ENCODE measurements at regions not wholly inside any gene's neighbourhood (a gene's known extent, or its start where the extent isn't known, plus 50 kb on each side); places are given as distances from the start of the nearest gene placed in this dataset.
"Not testable (repeated sequence)": the region's sequence is repeated elsewhere in the genome, so short reads cannot be mapped to it uniquely, and the experiment has no call there.

DNA sequence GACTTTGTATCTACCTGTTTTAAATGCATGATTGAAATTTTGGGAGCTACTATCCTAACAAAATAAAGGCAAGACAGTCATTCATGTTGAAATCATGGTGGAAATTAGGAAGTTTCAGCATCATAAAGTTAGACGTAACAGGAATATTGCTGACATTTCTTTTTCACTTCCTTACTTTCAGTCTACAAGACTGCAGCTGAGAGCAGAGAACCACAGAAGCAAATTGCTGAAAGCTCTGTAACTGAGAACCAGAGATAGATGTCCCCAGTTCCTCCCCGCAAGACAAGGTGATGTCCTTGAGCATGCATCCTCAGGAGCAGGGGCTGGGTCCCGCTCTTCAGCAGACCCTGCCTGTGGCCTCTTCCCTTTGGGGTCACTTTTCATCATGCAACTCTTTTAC lies 466.3 kb upstream of the POM121L12 start:
- DNase-seq = no peak

GRCh38 chr7:52565974-52566373 lies 469.5 kb upstream of the POM121L12 start:
- DNase-seq = no peak

DNA sequence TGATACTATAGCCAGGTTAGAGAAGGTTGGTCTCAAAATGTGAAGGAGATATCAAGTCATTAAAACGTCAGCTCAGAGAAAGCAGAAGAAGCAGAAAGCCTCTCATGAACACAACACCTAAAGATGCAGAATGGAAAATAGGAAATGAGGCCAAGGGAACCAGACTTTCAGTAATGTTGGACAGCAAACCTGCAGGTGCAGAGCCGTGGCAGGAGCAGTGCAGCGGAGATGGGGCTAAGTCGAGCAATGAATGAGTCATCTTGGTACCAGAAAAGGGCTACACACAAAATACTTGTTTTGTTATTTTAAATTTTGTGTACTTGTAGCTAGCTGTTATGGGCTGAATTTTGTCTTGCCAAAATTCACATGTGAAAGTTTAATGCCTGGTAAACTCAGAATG lies 479.6 kb upstream of the POM121L12 start:
- no peak for DNase-seq

DNA sequence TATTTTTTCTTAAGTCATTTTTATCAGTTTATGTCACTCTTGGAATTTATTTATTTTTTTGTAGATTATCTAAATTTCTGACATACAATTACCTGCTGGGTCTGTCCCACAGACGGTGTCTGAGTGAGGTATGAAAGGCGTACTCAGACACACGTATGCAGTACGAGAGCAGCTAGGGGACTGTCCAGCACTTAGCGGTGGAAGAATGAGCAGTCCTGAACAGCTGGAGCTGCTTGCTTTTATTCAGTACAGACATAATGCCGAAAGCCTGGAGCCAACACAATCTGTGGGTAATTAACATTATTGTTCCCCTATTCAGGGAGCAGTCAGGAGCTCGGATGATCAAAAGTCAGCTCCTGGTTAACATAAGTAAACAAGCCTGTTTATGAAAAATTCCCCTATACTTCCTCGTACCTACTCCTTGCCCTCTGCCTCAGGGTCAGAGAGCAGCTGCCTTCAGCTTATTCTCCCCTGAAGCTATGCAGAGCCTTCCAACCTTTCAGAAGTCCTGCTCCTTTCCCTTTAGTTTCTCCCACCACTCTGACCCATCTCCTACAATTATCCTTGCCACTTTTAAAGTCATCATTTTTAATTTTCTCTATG lies 488.0 kb upstream of the POM121L12 start:
- DNase-seq = no peak

- not testable (repeated sequence) for DNase-seq
Measured at GRCh38 chr7:52541198-52541765, 494.2 kb upstream of the POM121L12 start.

DNA sequence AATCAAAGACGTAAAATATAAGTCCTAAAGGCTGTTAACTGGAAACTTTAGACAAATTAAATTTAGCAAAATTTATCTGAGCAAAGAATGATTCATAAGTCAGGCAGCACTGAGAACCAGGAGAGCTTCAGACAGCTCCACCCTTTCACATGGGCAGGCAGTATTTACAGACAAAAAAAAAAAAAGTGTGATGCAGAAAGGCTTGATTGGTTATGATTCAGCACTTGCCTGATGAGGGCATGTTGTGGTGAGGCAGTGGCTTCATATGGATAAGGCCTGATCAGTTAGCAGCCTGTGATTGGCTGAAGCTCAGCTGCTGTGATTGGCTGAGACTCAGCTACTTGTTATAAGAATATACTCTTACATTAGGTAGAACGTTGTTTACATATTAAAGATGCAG lies 495.4 kb upstream of the POM121L12 start:
- DNase-seq = no peak

- no peak for DNase-seq
Measured at GRCh38 chr7:52539414-52539813, 496.0 kb upstream of the POM121L12 start.

- no peak for DNase-seq
Measured at GRCh38 chr7:52537051-52537450, 498.4 kb upstream of the POM121L12 start.

DNA sequence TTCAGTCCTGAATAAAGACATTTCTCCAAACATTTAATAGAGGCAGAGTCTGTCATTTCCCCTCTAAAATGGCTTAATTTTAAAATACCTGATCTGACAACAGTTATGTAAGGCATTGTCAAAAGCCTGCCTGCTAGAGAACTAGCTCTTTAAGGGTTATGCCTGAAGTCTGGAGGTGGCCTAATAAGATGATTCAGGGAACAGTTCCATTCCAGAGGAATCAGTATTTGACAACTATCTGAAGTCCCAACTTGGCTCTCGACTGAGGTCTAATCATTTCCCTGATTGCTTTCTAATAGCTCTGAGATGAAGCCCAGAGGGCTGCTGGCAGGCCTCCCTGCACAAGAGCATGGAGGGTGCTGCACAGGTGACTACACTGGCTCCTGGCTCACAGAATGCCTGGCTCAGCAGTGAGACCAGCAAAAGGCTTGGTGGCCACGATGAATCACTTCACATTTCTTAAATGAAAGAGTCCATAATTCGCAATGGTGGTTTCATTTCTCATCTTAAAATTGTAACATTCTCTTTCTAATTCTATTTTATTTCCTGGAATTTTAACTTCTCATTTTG lies 509.6 kb upstream of the POM121L12 start:
- DNase-seq = no peak

DNA sequence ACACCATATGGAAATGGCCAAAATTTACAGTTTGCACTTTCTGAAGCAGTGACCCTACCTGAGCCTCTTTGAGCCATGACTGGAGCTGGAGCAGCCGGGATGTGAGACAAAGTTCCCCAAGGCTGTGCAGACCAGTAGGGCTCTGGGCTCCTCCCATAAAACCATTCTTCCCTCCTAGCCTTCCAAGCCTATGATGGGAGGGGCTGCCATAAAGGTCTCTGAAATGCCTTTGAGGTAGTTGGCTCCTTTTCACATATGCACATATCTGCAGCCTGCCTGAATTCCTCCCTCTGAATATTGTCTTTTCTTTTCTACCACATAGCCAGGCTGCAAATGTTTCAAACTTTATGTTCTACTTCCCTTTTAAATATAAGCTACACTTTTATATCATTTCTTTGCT lies 516.6 kb upstream of the POM121L12 start:
- DNase-seq = no peak

- no peak for DNase-seq
Measured at GRCh38 chr7:52512656-52513055, 522.8 kb upstream of the POM121L12 start.

- DNase-seq = no peak
Measured at GRCh38 chr7:52507546-52508255, 527.7 kb upstream of the POM121L12 start.

DNA sequence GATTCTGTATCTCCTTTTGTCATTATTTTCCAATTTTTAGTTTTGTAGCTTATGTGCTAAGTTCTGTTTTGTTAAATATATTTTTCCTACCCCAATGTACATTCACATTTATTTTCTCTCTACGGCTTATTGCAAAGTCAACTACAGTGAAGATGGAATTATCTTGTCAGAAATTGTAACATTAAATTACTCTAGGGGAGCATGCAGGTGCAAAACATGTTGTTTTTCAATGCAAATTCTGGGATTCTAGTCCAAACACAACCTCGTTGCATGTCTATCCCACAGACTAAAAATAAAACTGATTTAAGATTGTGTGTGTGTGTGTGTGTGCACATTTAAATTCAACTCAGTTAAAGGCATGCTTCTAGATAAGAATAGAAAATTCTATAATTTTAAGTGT lies 529.1 kb upstream of the POM121L12 start:
- no peak for DNase-seq

DNA sequence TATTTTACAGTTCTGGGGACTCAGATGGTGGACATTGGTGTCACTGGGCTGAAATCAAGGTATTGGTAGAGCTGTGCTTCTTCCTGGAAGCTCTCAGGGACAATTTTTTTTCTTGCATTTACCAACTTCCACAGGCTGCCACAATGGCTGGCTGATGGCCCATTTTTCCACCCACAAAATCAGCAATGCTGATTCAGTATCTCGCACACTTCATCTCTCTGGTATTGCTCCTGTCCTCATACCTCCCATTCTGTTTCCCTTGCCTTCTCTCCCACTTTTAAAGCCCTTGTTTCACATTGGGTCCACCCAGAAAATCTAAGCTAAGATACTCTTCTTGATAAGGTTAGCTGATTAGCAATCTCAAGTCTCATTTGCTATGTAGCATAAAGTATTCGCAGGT lies 530.9 kb upstream of the POM121L12 start:
- no peak for DNase-seq

DNA sequence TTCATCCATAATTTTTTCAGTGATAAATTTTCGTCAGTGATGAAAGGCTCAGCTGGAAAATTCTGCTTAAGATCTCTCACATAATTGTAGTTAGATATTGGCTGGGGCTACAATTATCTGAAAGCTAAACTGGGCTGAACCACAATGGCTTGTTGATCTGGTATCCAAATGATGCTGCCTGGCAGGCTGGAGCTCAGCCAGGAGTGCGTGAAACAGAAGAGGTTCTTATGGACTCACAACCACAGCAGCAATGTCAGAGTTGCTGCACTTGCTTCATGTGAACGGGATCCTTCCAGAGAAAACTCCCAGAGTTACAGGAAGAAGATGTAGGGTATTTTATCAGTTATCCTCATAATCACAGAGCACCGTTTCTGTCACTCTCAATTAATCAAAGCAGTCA lies 533.2 kb upstream of the POM121L12 start:
- no peak for DNase-seq

GRCh38 chr7:52501696-52502095 lies 533.7 kb upstream of the POM121L12 start:
- DNase-seq = no peak

- DNase-seq = no peak
Measured at GRCh38 chr7:52500841-52501240, 534.6 kb upstream of the POM121L12 start.

- DNase-seq = no peak
Measured at GRCh38 chr7:52498366-52498765, 537.1 kb upstream of the POM121L12 start.

DNA sequence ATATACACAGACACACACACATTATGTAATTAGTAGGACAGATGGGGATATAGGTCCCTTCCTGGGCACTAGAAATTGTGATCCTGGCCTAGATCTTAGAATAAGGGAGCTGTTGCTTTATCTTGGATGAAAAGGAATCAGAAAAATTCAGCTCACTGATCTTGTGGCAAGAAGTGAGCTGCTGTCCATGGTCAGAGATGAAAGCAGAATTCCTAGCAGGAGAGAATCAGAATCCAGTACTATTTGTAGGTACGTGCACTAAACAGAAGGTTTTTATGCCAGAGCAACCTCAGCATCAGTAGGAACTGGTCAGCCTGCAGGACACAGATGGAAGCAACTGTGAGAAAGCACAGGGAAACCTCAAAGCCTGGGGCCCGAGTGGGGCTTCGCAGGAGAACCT lies 549.2 kb upstream of the POM121L12 start:
- no peak for DNase-seq

DNA sequence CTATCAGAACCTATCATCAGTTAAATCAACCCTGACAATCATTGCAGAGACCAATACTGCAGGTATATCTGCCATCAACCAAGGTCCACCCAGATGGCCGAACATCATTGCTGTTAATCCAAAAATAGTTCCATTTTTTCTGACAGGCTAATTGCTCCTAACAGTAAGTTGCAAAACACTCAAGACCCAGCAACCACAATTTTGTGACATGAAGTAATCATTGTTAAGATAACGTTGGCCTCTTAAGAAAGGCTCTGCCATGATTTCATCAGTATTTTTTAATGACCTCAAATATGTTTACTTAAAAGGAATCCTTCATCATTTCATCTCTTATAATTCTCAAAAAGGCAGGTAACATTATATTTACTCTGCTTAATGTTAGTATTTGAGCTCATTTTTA lies 553.4 kb upstream of the POM121L12 start:
- DNase-seq = no peak

DNA sequence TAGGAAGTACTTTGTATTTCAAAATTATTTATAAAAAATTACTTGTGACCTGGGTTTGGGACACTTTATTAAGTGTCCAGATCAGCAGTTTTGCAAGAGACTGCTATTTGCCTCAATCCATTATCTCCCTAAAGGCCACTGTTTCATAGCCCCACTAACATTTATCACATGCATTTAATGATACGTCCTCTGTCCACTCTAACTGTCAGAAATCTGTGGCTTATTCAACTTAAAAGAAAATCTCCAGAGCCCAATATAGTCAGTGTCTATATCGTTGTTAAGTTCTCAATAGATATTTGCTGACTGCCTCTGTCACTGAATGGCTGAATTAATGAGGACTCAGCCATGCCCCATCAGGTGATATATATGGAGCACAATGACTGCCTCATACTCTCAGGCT lies 553.9 kb upstream of the POM121L12 start:
- DNase-seq = no peak

DNA sequence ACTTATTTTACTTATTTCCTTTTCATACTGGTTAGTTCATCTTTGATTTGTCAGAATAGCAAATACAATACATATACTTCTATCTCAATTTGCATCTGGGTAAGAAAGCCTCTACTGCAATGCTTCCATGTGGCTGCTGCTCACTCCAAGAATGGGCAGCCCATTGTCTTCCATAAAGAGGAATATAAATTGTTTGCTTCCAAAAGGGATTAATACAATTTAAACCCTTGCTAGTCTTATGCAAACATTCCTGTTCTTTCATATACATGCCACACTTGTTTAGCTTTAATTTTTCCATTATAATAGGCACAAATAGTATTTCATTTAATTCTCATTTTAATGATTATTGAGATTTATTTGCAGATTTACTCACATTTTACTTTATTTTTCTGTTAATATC lies 555.4 kb upstream of the POM121L12 start:
- DNase-seq = no peak

DNA sequence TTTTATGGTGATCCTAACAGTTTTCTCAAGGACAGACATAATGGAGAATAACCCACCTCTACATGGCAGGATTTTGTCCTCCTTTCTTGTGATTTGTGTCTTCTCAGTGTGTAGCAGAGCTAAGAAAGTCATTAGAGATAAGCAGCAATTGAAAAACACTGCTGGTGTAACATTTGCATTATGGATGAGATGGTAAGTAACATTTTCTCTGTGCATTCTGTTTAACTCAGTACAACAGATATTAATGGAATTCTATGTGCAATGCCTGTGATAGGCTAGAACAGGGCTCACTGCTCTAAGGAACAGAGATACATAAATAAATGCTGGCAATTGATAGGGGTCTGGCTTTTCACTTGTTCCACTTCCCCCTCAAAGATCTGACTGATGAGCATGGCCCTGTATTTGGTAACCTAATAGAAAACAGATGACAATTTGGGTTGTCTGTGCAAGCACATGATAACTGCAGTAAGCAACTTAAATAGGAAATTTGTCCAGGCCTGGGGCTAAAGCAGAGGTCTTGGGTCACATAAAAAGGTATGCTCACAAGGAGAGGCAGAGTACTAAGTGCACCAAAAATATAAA lies 560.3 kb upstream of the POM121L12 start:
- DNase-seq = no peak

- DNase-seq = no peak
Measured at GRCh38 chr7:52473756-52474155, 561.7 kb upstream of the POM121L12 start.
